LNCaP clone FGC (cell line): ENCODE measurements at regions not wholly inside any gene's neighbourhood (a gene's known extent, or its start where the extent isn't known, plus 50 kb on each side); places are given as distances from the start of the nearest gene placed in this dataset.

Source experiments
- DNase-seq: peaks from one replicate; pipeline ENCODE4 v3.0.0-alpha.2; 2011; ENCODE audit warnings: low read depth
- H3K4me3 ChIP-seq: 2 replicates; pipeline ENCODE4 v1.5.1; 2011; ENCODE audit warnings: mild to moderate bottlenecking, low read depth, low read length, control low read depth
- CTCF ChIP-seq: IDR thresholded peaks from 2 replicates; pipeline ENCODE4 v1.5.1; 2012; ENCODE audit warnings: mild to moderate bottlenecking; ENCODE audit not compliant: control insufficient read depth, insufficient read depth; ENCODE audit errors: extremely low read depth

GRCh38 chr5:30237189-30237588 lies 956.3 kb upstream of the CDH6 start:
- no peak for DNase-seq
- no peak overlapping the region for H3K4me3 ChIP-seq
- TF ChIP-seq CTCF: no peak

GRCh38 chr5:30209755-30210154 lies 983.7 kb upstream of the CDH6 start:
- TF ChIP-seq CTCF: no peak
- H3K4me3 ChIP-seq: no peak overlapping the region
- DNase-seq: no peak

- DNase-seq: no peak
- no peak overlapping the region for H3K4me3 ChIP-seq
- TF ChIP-seq CTCF: no peak
Measured at GRCh38 chr5:30197662-30198061, 995.8 kb upstream of the CDH6 start.

GRCh38 chr5:30195036-30195435 lies 998.5 kb upstream of the CDH6 start:
- DNase-seq: no peak
- H3K4me3 ChIP-seq: no peak overlapping the region
- TF ChIP-seq CTCF: no peak

GRCh38 chr5:30194595-30194994 lies 998.9 kb upstream of the CDH6 start:
- peak; percentile 62 for DNase-seq
- no peak for TF ChIP-seq CTCF
- no peak overlapping the region for H3K4me3 ChIP-seq

- no peak overlapping the region for H3K4me3 ChIP-seq
- TF ChIP-seq CTCF: no peak
- DNase-seq: no peak
Measured at GRCh38 chr5:30183795-30184194, 1009.7 kb upstream of the CDH6 start.

GRCh38 chr5:30156156-30156555 lies 1037.3 kb upstream of the CDH6 start:
- peak; percentile 21 for DNase-seq
- TF ChIP-seq CTCF: no peak

More at GRCh38 chr5:30156156-30156555, 1037.3 kb upstream of the CDH6 start:
- no peak overlapping the region for H3K4me3 ChIP-seq
